ENCODE measurements at regions not wholly inside any gene's neighbourhood (a gene's known extent, or its start where the extent isn't known, plus 50 kb on each side); places are given as distances from the start of the nearest gene placed in this dataset.
A peak's percentile ranks its signal among the peaks of the same experiment; 100 is the strongest.

DNA sequence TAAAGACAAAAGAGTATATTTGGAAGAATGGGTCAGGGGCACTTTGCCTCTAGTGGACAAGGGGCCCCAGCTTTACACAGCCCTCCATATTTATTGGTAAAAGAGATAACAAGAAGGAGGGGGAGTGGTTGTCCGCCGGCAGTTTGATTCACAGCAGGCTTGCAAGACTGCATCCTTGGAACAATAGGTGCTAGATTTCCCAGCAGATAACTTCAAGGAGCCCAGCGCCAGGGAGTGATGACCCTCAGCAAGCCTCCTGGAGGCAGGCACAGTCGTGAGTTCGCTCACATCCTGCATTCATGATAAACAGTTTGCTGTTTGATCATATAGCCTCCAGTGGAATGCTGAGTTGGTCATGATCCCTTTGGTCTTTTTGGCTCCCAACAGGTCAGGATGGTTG, 67.8 kb upstream of the INCENP start:
- WGBS, 2 donors, result 60 to 64% methylated on average over 4 to 5 of the region's 5 CpGs
- no peaks in the 10 kb centered on the region for H3K9me3 ChIP-seq
- ATAC-seq (ENCODE audit: low FRiP score in 2 of 2) (no peak), DNase-seq (no peak)
- H3K27ac ChIP-seq, result no peak overlapping the region
- H3K4me1 ChIP-seq, result no peaks in the 10 kb centered on the region
- H3K4me3 ChIP-seq, result no peak overlapping the region
- H3K36me3 ChIP-seq, result no peaks in the 10 kb centered on the region
- TF ChIP-seq EP300 (IDR thresholded peaks at IDR 0.05), result no peak
- TF ChIP-seq POLR2AphosphoS5 (IDR thresholded peaks at IDR 0.05), result no peak
- no peak for TF ChIP-seq POLR2A (IDR thresholded peaks at IDR 0.05)
- TF ChIP-seq, protein P1, sequence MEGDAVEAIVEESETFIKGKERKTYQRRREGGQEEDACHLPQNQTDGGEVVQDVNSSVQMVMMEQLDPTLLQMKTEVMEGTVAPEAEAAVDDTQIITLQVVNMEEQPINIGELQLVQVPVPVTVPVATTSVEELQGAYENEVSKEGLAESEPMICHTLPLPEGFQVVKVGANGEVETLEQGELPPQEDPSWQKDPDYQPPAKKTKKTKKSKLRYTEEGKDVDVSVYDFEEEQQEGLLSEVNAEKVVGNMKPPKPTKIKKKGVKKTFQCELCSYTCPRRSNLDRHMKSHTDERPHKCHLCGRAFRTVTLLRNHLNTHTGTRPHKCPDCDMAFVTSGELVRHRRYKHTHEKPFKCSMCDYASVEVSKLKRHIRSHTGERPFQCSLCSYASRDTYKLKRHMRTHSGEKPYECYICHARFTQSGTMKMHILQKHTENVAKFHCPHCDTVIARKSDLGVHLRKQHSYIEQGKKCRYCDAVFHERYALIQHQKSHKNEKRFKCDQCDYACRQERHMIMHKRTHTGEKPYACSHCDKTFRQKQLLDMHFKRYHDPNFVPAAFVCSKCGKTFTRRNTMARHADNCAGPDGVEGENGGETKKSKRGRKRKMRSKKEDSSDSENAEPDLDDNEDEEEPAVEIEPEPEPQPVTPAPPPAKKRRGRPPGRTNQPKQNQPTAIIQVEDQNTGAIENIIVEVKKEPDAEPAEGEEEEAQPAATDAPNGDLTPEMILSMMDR (IDR thresholded peaks at IDR 0.05), result no peak
- no peaks in the 10 kb centered on the region for H3K27me3 ChIP-seq

DNA sequence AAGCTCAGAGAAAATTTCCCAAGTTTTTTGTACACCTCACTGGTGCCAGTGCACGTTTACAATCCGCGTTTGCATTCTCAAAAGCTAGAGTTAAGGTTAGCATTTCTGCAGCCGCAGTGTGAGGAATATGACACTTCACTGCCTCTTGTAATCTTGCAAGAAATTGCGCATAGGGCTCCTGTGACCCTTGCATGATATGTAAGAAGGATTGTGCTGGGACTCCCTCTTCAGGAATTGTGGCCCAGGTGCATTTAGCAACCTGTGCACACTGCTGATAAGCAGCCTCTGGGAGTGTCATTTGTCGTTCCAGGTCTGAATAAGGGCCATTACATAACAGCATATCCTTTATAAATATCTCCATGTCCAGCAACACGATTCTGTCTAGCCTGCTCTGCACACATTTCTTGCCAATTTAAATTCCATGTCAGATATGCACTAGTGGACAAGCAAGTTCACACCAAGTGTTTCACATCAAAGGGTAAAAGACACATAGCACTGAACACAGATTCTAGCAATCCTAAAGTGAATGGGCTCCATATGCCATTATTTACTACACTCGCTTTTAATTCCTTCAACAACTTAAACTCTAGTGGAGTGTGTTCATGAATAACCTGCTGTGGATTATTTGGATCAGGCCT, 69.2 kb upstream of the INCENP start:
- ATAC-seq (ENCODE audit: low FRiP score in 2 of 2) (no peak), DNase-seq (peak in 1 of 2 donors; percentile 83)
- 58 to 60% methylated on average over 8 of the region's 8 CpGs for WGBS, 2 donors
- Histone ChIP-seq H3K27me3 (no peaks in the 10 kb centered on the region), H3K4me3 (no peak overlapping the region), H3K4me1 (no peaks in the 10 kb centered on the region), H3K9me3 (no peaks in the 10 kb centered on the region), H3K36me3 (no peaks in the 10 kb centered on the region), H3K27ac (no peak overlapping the region)
- TF ChIP-seq POLR2AphosphoS5 (IDR thresholded peaks at IDR 0.05) (peak in 1 of 2 donors; percentile 24), EP300 (IDR thresholded peaks at IDR 0.05) (no peak), POLR2A (IDR thresholded peaks at IDR 0.05) (no peak)
- TF ChIP-seq, protein P1 (IDR thresholded peaks at IDR 0.05), result peak; percentile 22 to 72 (median 40)

- ATAC-seq (ENCODE audit: low FRiP score in 2 of 2) (no peak), DNase-seq (no peak)
- no peaks in the 10 kb centered on the region for H3K36me3 ChIP-seq
- H3K27me3 ChIP-seq, result no peaks in the 10 kb centered on the region
- no peak overlapping the region for H3K27ac ChIP-seq
- no peak overlapping the region for H3K4me3 ChIP-seq
- no peaks in the 10 kb centered on the region for H3K4me1 ChIP-seq
- H3K9me3 ChIP-seq, result no peaks in the 10 kb centered on the region
- TF ChIP-seq POLR2AphosphoS5 (IDR thresholded peaks at IDR 0.05), result no peak
- no peak for TF ChIP-seq EP300 (IDR thresholded peaks at IDR 0.05)
- TF ChIP-seq, protein P1 (IDR thresholded peaks at IDR 0.05), result no peak
- TF ChIP-seq POLR2A (IDR thresholded peaks at IDR 0.05), result no peak
- 94 to 97% methylated on average over 5 of the region's 5 CpGs for WGBS, 2 donors
Observed at GRCh38 chr11:62054081-62054480, 69.7 kb upstream of the INCENP start.

DNA sequence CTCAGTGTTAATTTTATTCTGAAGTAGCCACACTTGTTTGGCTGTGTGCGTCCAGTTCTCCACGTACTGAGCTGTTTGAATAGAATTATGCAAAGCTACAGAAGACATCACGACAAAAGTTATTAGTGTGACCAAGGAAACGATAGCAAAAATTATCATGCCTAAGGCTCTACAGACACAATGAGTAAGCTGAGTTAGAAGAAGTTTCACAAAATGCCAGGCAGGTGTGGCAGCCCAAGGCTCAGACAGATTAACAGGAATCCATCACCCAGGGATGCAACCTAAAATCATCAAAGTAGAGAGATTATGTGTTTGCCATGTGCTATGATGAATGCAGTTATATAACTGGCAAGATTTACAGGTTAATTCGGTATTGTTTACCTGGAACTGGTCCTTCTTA, 73.1 kb upstream of the INCENP start:
- Histone ChIP-seq H3K27me3 (no peaks in the 10 kb centered on the region), H3K9me3 (no peaks in the 10 kb centered on the region), H3K4me3 (no peak overlapping the region), H3K27ac (no peak overlapping the region), H3K4me1 (no peaks in the 10 kb centered on the region), H3K36me3 (no peaks in the 10 kb centered on the region)
- TF ChIP-seq, protein P1 (IDR thresholded peaks at IDR 0.05), result no peak
- TF ChIP-seq POLR2AphosphoS5 (IDR thresholded peaks at IDR 0.05) (no peak), POLR2A (IDR thresholded peaks at IDR 0.05) (no peak), EP300 (IDR thresholded peaks at IDR 0.05) (no peak)
- DNase-seq (no peak), ATAC-seq (ENCODE audit: low FRiP score in 2 of 2) (no peak)
- WGBS, 2 donors, result 75 to 77% methylated on average over 5 of the region's 5 CpGs

DNA sequence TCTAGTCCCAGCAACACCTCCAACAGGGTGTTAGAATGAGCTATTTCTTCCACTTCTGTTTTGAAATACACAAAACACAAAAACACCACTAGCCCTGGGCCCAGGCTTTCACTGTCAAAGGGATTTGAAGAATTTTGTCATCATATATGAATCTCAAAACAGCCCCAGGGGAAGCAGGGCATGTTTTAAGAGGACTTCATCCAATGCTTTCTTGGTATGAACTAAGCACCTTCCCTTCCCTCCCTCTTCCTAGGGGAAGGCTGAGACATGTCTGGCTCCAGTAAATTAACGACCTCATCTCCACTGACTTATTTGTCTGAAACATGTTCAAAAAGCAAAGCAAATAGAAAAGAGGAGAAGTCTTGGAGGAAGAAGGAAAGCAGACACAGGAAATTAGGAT, 75.7 kb upstream of the INCENP start:
- H3K36me3 ChIP-seq, result no peaks in the 10 kb centered on the region
- ATAC-seq (ENCODE audit: low FRiP score in 2 of 2), result peak in 1 of 2 donors; percentile 56

More for the DNA sequence above, 75.7 kb upstream of the INCENP start:
- 12 to 67% methylated on average over 1 of the region's 1 CpG for WGBS, 2 donors
- no peak overlapping the region for H3K4me3 ChIP-seq
- no peak for DNase-seq
- no peaks in the 10 kb centered on the region for H3K4me1 ChIP-seq
- H3K9me3 ChIP-seq, result no peaks in the 10 kb centered on the region
- no peaks in the 10 kb centered on the region for H3K27me3 ChIP-seq
- TF ChIP-seq, protein P1 (IDR thresholded peaks at IDR 0.05), result no peak
- TF ChIP-seq POLR2AphosphoS5 (IDR thresholded peaks at IDR 0.05) (no peak), POLR2A (IDR thresholded peaks at IDR 0.05) (no peak), EP300 (IDR thresholded peaks at IDR 0.05) (no peak)
- H3K27ac ChIP-seq, result no peak overlapping the region

Measured in upper lobe of left lung (tissue), 6 donors.